ENCODE measurements at regions not wholly inside any gene's neighbourhood (a gene's known extent, or its start where the extent isn't known, plus 50 kb on each side); places are given as distances from the start of the nearest gene placed in this dataset.

DNA sequence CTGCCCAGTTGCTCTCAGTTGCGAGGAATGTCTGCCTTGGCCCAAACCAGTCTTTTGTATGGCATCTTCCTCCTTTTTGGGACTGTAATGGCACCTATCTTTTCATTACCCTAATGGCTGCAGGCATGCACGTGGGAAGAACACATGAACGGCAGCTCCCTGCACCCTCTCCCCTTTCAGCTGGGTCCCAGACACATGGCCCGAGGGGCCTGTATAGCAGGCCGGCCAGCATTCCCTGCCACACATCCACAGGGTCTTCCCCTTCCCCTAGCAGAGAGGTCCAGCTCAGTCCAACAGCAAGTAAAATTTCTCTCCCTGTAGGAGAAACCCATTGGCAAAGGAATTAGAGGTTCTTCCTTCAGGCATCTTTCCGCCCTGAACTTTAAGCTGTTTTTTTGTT, 829.1 kb upstream of the AGA start:
- Histone ChIP-seq H3K27me3 (ENCODE audit: control insufficient read depth in 1 of 2, insufficient read depth in 2 of 2, low read length in 2 of 2) (no peaks in the 10 kb centered on the region), H3K79me2 (ENCODE audit: insufficient read depth, low read length) (no peaks in the 10 kb centered on the region), H3K9ac (ENCODE audit: insufficient read depth, low read depth, low read length) (no peak overlapping the region), H3K36me3 (replicated peaks in 1 of 2; ENCODE audit: control insufficient read depth in 1 of 2, insufficient read depth in 2 of 2, low read length in 2 of 2) (no peaks in the 10 kb centered on the region), H3K27ac (ENCODE audit: extremely low read length, insufficient read depth, low read length) (no peak overlapping the region), H3K4me2 (ENCODE audit: low read depth, low read length) (no peak overlapping the region), H3K9me3 (ENCODE audit: low read length) (peaks cover 33% of the 10 kb centered on the region), H2AFZ (ENCODE audit: low read length) (no peak overlapping the region), H3K4me3 (replicated peaks in 1 of 3; ENCODE audit: insufficient read depth in 1 of 3, low read depth in 2 of 3, low read length in 3 of 3) (no peak overlapping the region), H4K20me1 (ENCODE audit: insufficient read depth, low read length) (no peaks in the 10 kb centered on the region), H3K4me1 (ENCODE audit: insufficient read depth, low read length) (no peaks in the 10 kb centered on the region)
- BruUV-seq (replicated peaks) = no TSS peak
- ChIA-PET POLR2A (no interaction called here), CTCF (ENCODE audit: low intra/inter-chr PET ratio, low total read pairs) (no interaction called here)
- FAIRE-seq (no peak), ATAC-seq (no peak), DNase-seq (ENCODE audit: low spot score) (no peak)
- intact Hi-C loops (cut with micrococcal nuclease; ENCODE audit: unreplicated experiment) (no loop called here), in situ Hi-C loops (cut with HindIII; ENCODE audit: extremely low pct_ligation_motif_present, low pct_unique_long_range_greater_than_20kb) (no loop called here)
- 31% methylated on average over 6 of the region's 6 CpGs for WGBS (ENCODE audit: low lambda C conversion rate)
- TF ChIP-seq CTCF (CRISPR knock-in tag; IDR thresholded peaks at IDR 0.05) (no peak), SRF (IDR thresholded peaks at IDR 0.05; ENCODE audit: low read depth, low read length) (no peak), RXRA (CRISPR knock-in tag; IDR thresholded peaks at IDR 0.05) (no peak), SMARCE1 (IDR thresholded peaks at IDR 0.05; ENCODE audit: borderline replicate concordance) (no peak), ZNF576 (CRISPR knock-in tag; IDR thresholded peaks at IDR 0.05) (no peak), SIN3B (IDR thresholded peaks at IDR 0.05; ENCODE audit: low read length) (no peak), TCF12 (IDR thresholded peaks at IDR 0.05) (no peak), TCF12 (CRISPR knock-in tag; IDR thresholded peaks at IDR 0.05) (no peak), ZNF280B (CRISPR knock-in tag; IDR thresholded peaks at IDR 0.05; ENCODE audit: borderline replicate concordance) (no peak), ZNF589 (CRISPR knock-in tag; conservative IDR thresholded peaks at IDR 0.05) (no peak), ARID4A (CRISPR knock-in tag; IDR thresholded peaks at IDR 0.05; ENCODE audit: borderline replicate concordance) (no peak), MIER3 (CRISPR knock-in tag; IDR thresholded peaks at IDR 0.05; ENCODE audit: borderline replicate concordance) (no peak), TMF1 (CRISPR knock-in tag; IDR thresholded peaks at IDR 0.05; ENCODE audit: low read depth) (no peak)
- TF ChIP-seq, protein P1, sequence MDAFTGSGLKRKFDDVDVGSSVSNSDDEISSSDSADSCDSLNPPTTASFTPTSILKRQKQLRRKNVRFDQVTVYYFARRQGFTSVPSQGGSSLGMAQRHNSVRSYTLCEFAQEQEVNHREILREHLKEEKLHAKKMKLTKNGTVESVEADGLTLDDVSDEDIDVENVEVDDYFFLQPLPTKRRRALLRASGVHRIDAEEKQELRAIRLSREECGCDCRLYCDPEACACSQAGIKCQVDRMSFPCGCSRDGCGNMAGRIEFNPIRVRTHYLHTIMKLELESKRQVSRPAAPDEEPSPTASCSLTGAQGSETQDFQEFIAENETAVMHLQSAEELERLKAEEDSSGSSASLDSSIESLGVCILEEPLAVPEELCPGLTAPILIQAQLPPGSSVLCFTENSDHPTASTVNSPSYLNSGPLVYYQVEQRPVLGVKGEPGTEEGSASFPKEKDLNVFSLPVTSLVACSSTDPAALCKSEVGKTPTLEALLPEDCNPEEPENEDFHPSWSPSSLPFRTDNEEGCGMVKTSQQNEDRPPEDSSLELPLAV (CRISPR knock-in tag; conservative IDR thresholded peaks at IDR 0.05; ENCODE audit: low read depth) = no peak
- TF ChIP-seq, protein P2, sequence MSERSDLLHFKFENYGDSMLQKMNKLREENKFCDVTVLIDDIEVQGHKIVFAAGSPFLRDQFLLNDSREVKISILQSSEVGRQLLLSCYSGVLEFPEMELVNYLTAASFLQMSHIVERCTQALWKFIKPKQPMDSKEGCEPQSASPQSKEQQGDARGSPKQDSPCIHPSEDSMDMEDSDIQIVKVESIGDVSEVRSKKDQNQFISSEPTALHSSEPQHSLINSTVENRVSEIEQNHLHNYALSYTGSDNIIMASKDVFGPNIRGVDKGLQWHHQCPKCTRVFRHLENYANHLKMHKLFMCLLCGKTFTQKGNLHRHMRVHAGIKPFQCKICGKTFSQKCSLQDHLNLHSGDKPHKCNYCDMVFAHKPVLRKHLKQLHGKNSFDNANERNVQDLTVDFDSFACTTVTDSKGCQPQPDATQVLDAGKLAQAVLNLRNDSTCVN (CRISPR knock-in tag; IDR thresholded peaks at IDR 0.05; ENCODE audit: borderline replicate concordance) = no peak

Data from HepG2 (cell line).